Lung (tissue), 11 donors: ENCODE measurements at regions not wholly inside any gene's neighbourhood (a gene's known extent, or its start where the extent isn't known, plus 50 kb on each side); places are given as distances from the start of the nearest gene placed in this dataset.

Source experiments
- ATAC-seq: fragments of 200-7000 bp; cut with Tn5 transposase; one replicate; pipeline ENCODE4 v1.9.1; 2020; ENCODE audit warnings: moderate number of reproducible peaks; ENCODE audit not compliant: insufficient read depth, low FRiP score
- DNase-seq, 3 donors: peaks; one replicate each; pipeline ENCODE4 v3.0.0-alpha.2; 2013 to 2017
- H3K27ac ChIP-seq, 2 donors: one replicate each; pipeline ENCODE4 v1.5.1; 2013; ENCODE audit warnings: mild to moderate bottlenecking in 2 of 2, moderate library complexity in 2 of 2, control low read depth in 1 of 2, inconsistent platforms in 1 of 2, low read depth in 1 of 2, low read length in 1 of 2
- H3K27me3 ChIP-seq, 3 donors: one replicate each; pipeline ENCODE4 v1.5.1; 2013; ENCODE audit warnings: low read length in 2 of 3; ENCODE audit not compliant: control insufficient read depth in 3 of 3, insufficient read depth in 3 of 3
- H3K36me3 ChIP-seq, 4 donors: one replicate each; pipeline ENCODE4 v1.5.1; 2013; ENCODE audit warnings: low read length in 4 of 4, mild to moderate bottlenecking in 1 of 4, moderate library complexity in 1 of 4; ENCODE audit not compliant: control insufficient read depth in 4 of 4, insufficient read depth in 4 of 4
- H3K4me1 ChIP-seq, 5 donors: one replicate each; pipeline ENCODE4 v1.5.1; 2013; ENCODE audit warnings: low read length in 5 of 5, mild to moderate bottlenecking in 2 of 5, moderate library complexity in 1 of 5; ENCODE audit not compliant: control insufficient read depth in 5 of 5, insufficient read depth in 5 of 5
- H3K4me3 ChIP-seq: one replicate; pipeline ENCODE4 v1.5.1; 2013; ENCODE audit warnings: mild to moderate bottlenecking, control low read depth, moderate library complexity
- H3K9ac ChIP-seq, 2 donors: one replicate each; pipeline ENCODE4 v1.5.1; 2013; ENCODE audit warnings: low read length in 2 of 2, control low read depth in 1 of 2; ENCODE audit not compliant: insufficient read depth in 1 of 2
- H3K9me3 ChIP-seq, 4 donors: one replicate each; pipeline ENCODE4 v1.5.1; 2013; ENCODE audit warnings: low read length in 3 of 4, mild to moderate bottlenecking in 1 of 4, moderate library complexity in 1 of 4; ENCODE audit not compliant: control insufficient read depth in 4 of 4, insufficient read depth in 3 of 4
- CTCF ChIP-seq: IDR thresholded peaks from 2 replicates; pipeline ENCODE4 v1.5.1; 2012; ENCODE audit warnings: mild to moderate bottlenecking; ENCODE audit errors: control extremely low read depth, extremely low read depth
- WGBS, 2 donors: extraction: QIAGEN DNeasy Blood & Tissue Kit; methylation state at CpG; one replicate each; pipeline ENCODE4 v1.1.7; 2013; 5-methylcytosine and 5-hydroxymethylcytosine counted together
- donor health status: control.
- donor health status: control.
- donor health status: Bipolar disorder and iron deficiency.
- donor health status: healthy.
- donor health status: DM: yes; HTN: yes; CAD: no.

- no peak overlapping the region for H3K27ac ChIP-seq
- H3K27me3 ChIP-seq, result no peaks in the 10 kb centered on the region
- H3K4me3 ChIP-seq, result no peak overlapping the region
- no peaks in the 10 kb centered on the region for H3K4me1 ChIP-seq
- WGBS, 2 donors, result 88 to 89% methylated on average over 5 of the region's 5 CpGs
- TF ChIP-seq CTCF, result no peak
- peaks cover 0 to 3% (median 0%) of the 10 kb centered on the region in 4 donors for H3K9me3 ChIP-seq
- H3K36me3 ChIP-seq, result no peaks in the 10 kb centered on the region
- DNase-seq, result no peak
- H3K9ac ChIP-seq, result no peak overlapping the region
- no peak for ATAC-seq
These were observed 76.7 kb upstream of the MYCN start for GRCh38 chr2:15863494-15864175.

DNA sequence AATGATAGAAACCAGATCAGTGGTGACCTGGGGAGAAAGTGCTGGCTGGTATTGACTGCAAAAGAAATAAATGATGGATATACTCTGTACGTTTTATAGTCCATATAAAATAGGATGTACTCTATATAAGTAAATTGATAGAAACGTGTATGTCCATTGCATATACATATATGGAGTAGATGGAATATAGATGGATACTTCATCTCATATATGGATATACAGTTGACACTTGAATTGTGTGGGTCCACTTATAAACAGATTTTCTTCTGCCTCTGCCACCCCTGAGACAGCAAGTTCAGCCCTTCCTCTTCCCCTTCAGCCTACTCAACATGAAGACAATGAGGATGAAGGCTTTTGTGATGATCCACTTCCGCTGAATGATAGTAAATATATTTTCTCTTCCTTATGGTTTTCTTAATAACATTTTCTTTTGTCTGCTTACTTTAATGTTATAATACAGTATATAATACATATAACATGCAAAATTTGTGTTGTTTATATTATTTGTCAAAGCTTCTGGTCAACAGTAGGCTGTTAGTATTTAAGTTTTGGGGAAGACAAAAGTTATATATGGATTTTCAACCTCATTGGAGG is 76.1 kb upstream of the MYCN start:
- H3K27ac ChIP-seq, result no peak overlapping the region
- DNase-seq (no peak), ATAC-seq (no peak)
- 84 to 86% methylated on average over 3 of the region's 3 CpGs for WGBS, 2 donors
- H3K4me3 ChIP-seq, result no peak overlapping the region
- no peak overlapping the region for H3K9ac ChIP-seq
- TF ChIP-seq CTCF, result no peak
- no peaks in the 10 kb centered on the region for H3K27me3 ChIP-seq
- peaks cover 0 to 3% (median 0%) of the 10 kb centered on the region in 4 donors for H3K9me3 ChIP-seq
- H3K36me3 ChIP-seq, result no peaks in the 10 kb centered on the region
- H3K4me1 ChIP-seq, result no peaks in the 10 kb centered on the region

DNA sequence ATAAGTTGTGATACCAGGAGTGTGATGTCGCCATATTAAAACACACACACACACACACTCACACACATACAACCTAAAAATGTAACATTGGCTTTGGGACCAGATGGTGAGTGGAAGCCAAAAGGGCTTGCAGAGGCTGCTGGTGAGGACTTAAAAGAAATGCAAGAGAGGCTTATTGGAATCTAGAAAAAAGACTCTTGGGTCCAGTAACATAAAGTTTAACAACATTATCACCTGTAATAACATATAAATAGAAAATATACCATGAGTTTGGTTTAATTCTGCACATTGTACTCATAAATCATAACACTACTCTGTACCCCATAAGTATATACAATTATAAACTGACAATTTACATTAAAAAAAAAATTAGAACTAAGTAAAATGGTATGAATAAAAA is 74.4 kb upstream of the MYCN start:
- TF ChIP-seq CTCF, result no peak
- Histone ChIP-seq H3K27ac (no peak overlapping the region), H3K9ac (no peak overlapping the region), H3K9me3 (peaks cover 0 to 7% (median 0%) of the 10 kb centered on the region in 4 donors), H3K4me3 (no peak overlapping the region), H3K36me3 (no peaks in the 10 kb centered on the region), H3K27me3 (no peaks in the 10 kb centered on the region), H3K4me1 (peaks cover 0 to 2% (median 0%) of the 10 kb centered on the region in 5 donors)
- ATAC-seq, result no peak
- DNase-seq, result no peak
- 90 to 94% methylated on average over 1 of the region's 1 CpG for WGBS, 2 donors
